Heart left ventricle (tissue), 13 donors: ENCODE measurements at regions not wholly inside any gene's neighbourhood (a gene's known extent, or its start where the extent isn't known, plus 50 kb on each side); places are given as distances from the start of the nearest gene placed in this dataset.

Experiments
- CTCF ChIP-seq, 12 donors: fragments of 200-600 bp; sonication (generic) in 4 of 12; IDR thresholded peaks; one replicate each; pipeline versions ENCODE4 v1.5.0 to v1.8.0; 2018 to 2022; ENCODE audit warnings: antibody characterized with exemption in 12 of 12, mild to moderate bottlenecking in 5 of 12
- POLR2A ChIP-seq, 2 donors: fragments of 450-650 bp; IDR thresholded peaks; one replicate each; pipeline ENCODE4 v1.6.1; 2017; ENCODE audit warnings: antibody characterized with exemption in 2 of 2, mild to moderate bottlenecking in 2 of 2, moderate library complexity in 2 of 2
- donor health status: ischemic (EF 13 %, LVEDD 7.1; RV severe dilation, severe dysfunction).
- donor health status: DM: no; HTN: yes; CAD: no.
- donor health status: DM: no; HTN: no; CAD: no.
- donor health status: ischemic (EF 25% LVEDD 6.9; RV normal size, moderate dysfunction).
- donor health status: ischemic (EF 25% LVEDD 5.7; RV mildly dilated, moderate dysfunction).
- donor health status: ischemic (EF 35%, LVEDD 5.7; RV mildly dilated, moderate dysfunction).
- donor health status: nonischemic (EF 11% LVEDD 7.7; RV severe dilation, severe dysfunction).
- donor health status: DM: yes; HTN: yes; CAD: no.
- donor health status: PGD.
- donor health status: ischemic (EF 29% LVEDD 5.4; RV normal size, mild dysfunction).
- donor health status: nonischemic (EF 23%, LVEDD 6.1; RV moderate dilation, normal function).

DNA sequence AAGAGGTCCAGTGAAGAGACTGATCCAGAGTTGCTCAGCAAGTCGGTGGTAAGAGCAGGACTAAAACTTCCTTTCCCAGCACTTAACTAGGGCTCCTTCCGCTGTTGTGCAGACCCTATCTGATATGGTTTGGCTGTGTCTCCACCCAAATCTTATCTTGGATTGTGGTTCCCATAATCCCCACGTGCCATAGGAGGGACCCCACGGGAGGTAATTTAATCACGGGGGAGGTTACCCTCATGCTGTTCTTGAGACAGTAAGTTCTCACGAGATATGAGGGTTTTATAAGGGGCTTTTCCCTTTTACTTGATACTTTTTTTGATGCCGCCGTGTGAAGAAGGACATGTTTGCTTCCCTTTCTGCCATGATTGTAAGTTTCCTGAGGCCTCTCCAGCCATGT, 221.9 kb upstream of the GLRA1 start:
- TF ChIP-seq CTCF (IDR thresholded peaks at IDR 0.05) (no peak), POLR2A (IDR thresholded peaks at IDR 0.05) (no peak)
